ENCODE measurements at regions not wholly inside any gene's neighbourhood (a gene's known extent, or its start where the extent isn't known, plus 50 kb on each side); places are given as distances from the start of the nearest gene placed in this dataset.

GRCh38 chr15:39270934-39271333 lies 309.9 kb upstream of the THBS1 start:
- no peaks in the 10 kb centered on the region for H3F3A ChIP-seq (ENCODE audit: insufficient read depth, low read length)
- no peaks in the 10 kb centered on the region for H3K27me3 ChIP-seq (ENCODE audit: insufficient read depth, low read length)
- H3K27ac ChIP-seq (ENCODE audit: low read depth, low read length, poor library complexity, severe bottlenecking) = no peak overlapping the region
- H2AFZ ChIP-seq (ENCODE audit: low read length) = no peak overlapping the region
- H3K36me3 ChIP-seq (ENCODE audit: insufficient read depth, low read length) = no peaks in the 10 kb centered on the region
- no peak overlapping the region for H3K9ac ChIP-seq (ENCODE audit: low read length)
- no peaks in the 10 kb centered on the region for H3K79me2 ChIP-seq (ENCODE audit: insufficient read depth, low read length)
- TF ChIP-seq CTCF (IDR thresholded peaks at IDR 0.05; ENCODE audit: low read length) (no peak), EZH2 (IDR thresholded peaks at IDR 0.05; ENCODE audit: borderline replicate concordance, low read length) (no peak)
- H3K4me3 ChIP-seq (ENCODE audit: low read depth, low read length, poor library complexity, severe bottlenecking) = no peak overlapping the region
- H3K4me1 ChIP-seq (ENCODE audit: insufficient read depth, low read length, severe bottlenecking) = no peaks in the 10 kb centered on the region
- no peaks in the 10 kb centered on the region for H4K20me1 ChIP-seq (ENCODE audit: insufficient read depth, low read length)
- no peaks in the 10 kb centered on the region for H3K9me2 ChIP-seq (ENCODE audit: low read depth, low read length)
- H3K4me2 ChIP-seq (ENCODE audit: low read length) = no peak overlapping the region
- H3K9me3 ChIP-seq (ENCODE audit: low read length) = no peaks in the 10 kb centered on the region

- H3K9ac ChIP-seq (ENCODE audit: low read length) = no peak overlapping the region
- H3K4me1 ChIP-seq (ENCODE audit: insufficient read depth, low read length, severe bottlenecking) = no peaks in the 10 kb centered on the region
- H4K20me1 ChIP-seq (ENCODE audit: insufficient read depth, low read length) = no peaks in the 10 kb centered on the region
- no peaks in the 10 kb centered on the region for H3K79me2 ChIP-seq (ENCODE audit: insufficient read depth, low read length)
- no peak for TF ChIP-seq CTCF (IDR thresholded peaks at IDR 0.05; ENCODE audit: low read length)
- no peak for TF ChIP-seq EZH2 (IDR thresholded peaks at IDR 0.05; ENCODE audit: borderline replicate concordance, low read length)
- no peak overlapping the region for H3K4me2 ChIP-seq (ENCODE audit: low read length)
- no peak overlapping the region for H3K27ac ChIP-seq (ENCODE audit: low read depth, low read length, poor library complexity, severe bottlenecking)
- H3K4me3 ChIP-seq (ENCODE audit: low read depth, low read length, poor library complexity, severe bottlenecking) = no peak overlapping the region
- no peaks in the 10 kb centered on the region for H3F3A ChIP-seq (ENCODE audit: insufficient read depth, low read length)
- no peaks in the 10 kb centered on the region for H3K9me3 ChIP-seq (ENCODE audit: low read length)
- no peaks in the 10 kb centered on the region for H3K36me3 ChIP-seq (ENCODE audit: insufficient read depth, low read length)
- H2AFZ ChIP-seq (ENCODE audit: low read length) = no peak overlapping the region
- H3K27me3 ChIP-seq (ENCODE audit: insufficient read depth, low read length) = no peaks in the 10 kb centered on the region
- H3K9me2 ChIP-seq (ENCODE audit: low read depth, low read length) = no peaks in the 10 kb centered on the region
Measured at GRCh38 chr15:39272901-39273300, 308.0 kb upstream of the THBS1 start.

- Histone ChIP-seq H3K27ac (ENCODE audit: low read depth, low read length, poor library complexity, severe bottlenecking) (no peak overlapping the region), H3K79me2 (ENCODE audit: insufficient read depth, low read length) (no peaks in the 10 kb centered on the region), H2AFZ (ENCODE audit: low read length) (no peak overlapping the region), H3K9me2 (ENCODE audit: low read depth, low read length) (no peaks in the 10 kb centered on the region), H3K4me2 (ENCODE audit: low read length) (no peak overlapping the region), H3F3A (ENCODE audit: insufficient read depth, low read length) (no peaks in the 10 kb centered on the region), H3K36me3 (ENCODE audit: insufficient read depth, low read length) (no peaks in the 10 kb centered on the region), H3K4me3 (ENCODE audit: low read depth, low read length, poor library complexity, severe bottlenecking) (no peak overlapping the region), H3K9ac (ENCODE audit: low read length) (no peak overlapping the region), H4K20me1 (ENCODE audit: insufficient read depth, low read length) (no peaks in the 10 kb centered on the region), H3K4me1 (ENCODE audit: insufficient read depth, low read length, severe bottlenecking) (no peaks in the 10 kb centered on the region), H3K27me3 (ENCODE audit: insufficient read depth, low read length) (no peaks in the 10 kb centered on the region), H3K9me3 (ENCODE audit: low read length) (no peaks in the 10 kb centered on the region)
- TF ChIP-seq CTCF (IDR thresholded peaks at IDR 0.05; ENCODE audit: low read length) (no peak), EZH2 (IDR thresholded peaks at IDR 0.05; ENCODE audit: borderline replicate concordance, low read length) (no peak)
Measured at GRCh38 chr15:39273717-39274411, 307.0 kb upstream of the THBS1 start.
